K562 (cell line): ENCODE measurements at regions not wholly inside any gene's neighbourhood (a gene's known extent, or its start where the extent isn't known, plus 50 kb on each side); places are given as distances from the start of the nearest gene placed in this dataset.

Experiments used
- ATAC-seq: fragments of 200-7000 bp; cut with Tn5 transposase; 3 replicates; pipeline ENCODE4 v1.9.1; 2020; ENCODE audit warnings: moderate library complexity
- BruUV-seq: library from RNA; stranded (reverse); fragments of 400-500 nt; replicated peaks from 2 replicates; lab custom pipeline; 2021; lab: Mats Ljungman, UMichigan
- CTCF ChIA-PET: fragments of 300-600 bp; formaldehyde crosslinking; extraction: SDS; loops from one replicate; lab custom pipeline; 2021; ENCODE audit warnings: low intra/inter-chr PET ratio; lab: Yijun Ruan, JAX
- POLR2A ChIA-PET: fragments of 300-600, 350-650 bp; sonication (Branson Sonifier 250); formaldehyde crosslinking; extraction: SDS; loops from one replicate; lab custom pipeline; 2021; ENCODE audit warnings: antibody characterized with exemption, inconsistent platforms; lab: Yijun Ruan, JAX
- DNase-seq, 4 experiments: peaks; one replicate each; pipeline versions ENCODE4 v3.0.0 to v3.0.0-alpha.2; 2011 to 2018; ENCODE audit warnings: low spot score in 3 of 4, mixed read lengths in 3 of 4; ENCODE audit errors: extremely low read depth in 1 of 4
- FAIRE-seq: peaks from 2 replicates; lab custom pipeline; 2011; peaks lifted over from hg19 to GRCh38; lab: Jason Lieb, UNC
- H2AFZ ChIP-seq: 2 replicates; pipeline ENCODE4 v1.6.0; 2011; ENCODE audit warnings: low read depth, low read length, control low read depth, inconsistent platforms
- H3K27ac ChIP-seq: fragments of 200-600 bp; 3 replicates; pipeline ENCODE4 v1.8.0; 2011; ENCODE audit warnings: low read depth, mild to moderate bottlenecking, control low read depth, inconsistent platforms, low read length, moderate library complexity, mixed read lengths; ENCODE audit errors: extremely low read depth
- H3K27me3 ChIP-seq, 2 experiments: fragments of 300-600 bp in 1 of 2; 2 replicates in 1 of 2; 3 replicates in 1 of 2; pipeline versions ENCODE4 v1.6.0 to v1.8.0; 2011; ENCODE audit warnings: inconsistent platforms in 2 of 2, low read length in 2 of 2, mild to moderate bottlenecking in 1 of 2, mixed read lengths in 1 of 2, moderate library complexity in 1 of 2; ENCODE audit not compliant: control insufficient read depth in 2 of 2, insufficient read depth in 2 of 2
- H3K36me3 ChIP-seq: fragments of 300-600 bp; 3 replicates; pipeline ENCODE4 v1.8.0; 2011; ENCODE audit warnings: mild to moderate bottlenecking, low read length, inconsistent platforms; ENCODE audit not compliant: control insufficient read depth, insufficient read depth
- H3K4me1 ChIP-seq, 2 experiments: fragments of 200-600 bp in 1 of 2; replicated peaks in 1 of 2; 2 replicates in 1 of 2; 3 replicates in 1 of 2; pipeline versions ENCODE4 v1.5.1 to v1.8.0; 2011; ENCODE audit warnings: inconsistent platforms in 2 of 2, low read length in 2 of 2, mild to moderate bottlenecking in 1 of 2, mixed read lengths in 1 of 2, moderate library complexity in 1 of 2; ENCODE audit not compliant: control insufficient read depth in 2 of 2, insufficient read depth in 2 of 2
- H3K4me2 ChIP-seq: 2 replicates; pipeline ENCODE4 v1.6.1; 2011; ENCODE audit warnings: low read length, control low read depth, inconsistent platforms, mixed read lengths; ENCODE audit not compliant: insufficient read depth
- H3K4me3 ChIP-seq: fragments of 200-600 bp; sonication (generic), shearing (Covaris generic); 2 replicates; pipeline ENCODE4 v1.5.1; 2016; ENCODE audit warnings: control low read depth, inconsistent platforms
- H3K79me2 ChIP-seq: fragments of 200-600 bp; 3 replicates; pipeline ENCODE4 v1.8.0; 2011; ENCODE audit warnings: low read length, inconsistent platforms; ENCODE audit not compliant: control insufficient read depth, insufficient read depth
- H3K9ac ChIP-seq, 2 experiments: 2 replicates each; pipeline versions ENCODE4 v1.6.0 to v1.6.1; 2011; ENCODE audit warnings: low read depth in 2 of 2, low read length in 2 of 2, control low read depth in 1 of 2, inconsistent platforms in 1 of 2, mild to moderate bottlenecking in 1 of 2, mixed read lengths in 1 of 2; ENCODE audit not compliant: insufficient read depth in 1 of 2
- H3K9me1 ChIP-seq: one replicate; pipeline ENCODE4 v1.6.0; 2011; ENCODE audit warnings: inconsistent platforms, mild to moderate bottlenecking, low read length, moderate library complexity; ENCODE audit not compliant: control insufficient read depth, insufficient read depth
- H3K9me3 ChIP-seq: replicated peaks from 2 replicates; pipeline ENCODE4 v1.5.1; 2011; ENCODE audit warnings: low read depth, low read length, inconsistent platforms; ENCODE audit not compliant: control insufficient read depth, insufficient read depth
- H4K20me1 ChIP-seq: replicated peaks from 2 replicates; pipeline ENCODE4 v1.6.1; 2011; ENCODE audit warnings: low read length, inconsistent platforms, mixed read lengths; ENCODE audit not compliant: control insufficient read depth, insufficient read depth
- ATF1 ChIP-seq, 2 experiments: fragments of 450-650 bp in 1 of 2; IDR thresholded peaks; 2 replicates each; pipeline ENCODE4 v1.6.1; 2016; ENCODE audit warnings: missing compliant biosample characterization in 1 of 2, missing genetic modification characterization in 1 of 2
- BACH1 ChIP-seq: fragments of 200-800 bp; sonication (Bioruptor generic); IDR thresholded peaks from 2 replicates; pipeline ENCODE4 v1.6.1; 2016; ENCODE audit warnings: missing genetic modification characterization, missing compliant biosample characterization
- ELF1 ChIP-seq: fragments of 200-800 bp; sonication (Bioruptor generic); IDR thresholded peaks from 2 replicates; pipeline ENCODE4 v1.6.1; 2016; ENCODE audit warnings: missing genetic modification characterization, missing compliant biosample characterization
- ESRRB ChIP-seq: fragments of 250-450 bp; sonication (Bioruptor Pico); IDR thresholded peaks from 2 replicates; pipeline ENCODE4 v1.5.0; 2020; ENCODE audit warnings: mild to moderate bottlenecking, moderate library complexity, borderline replicate concordance
- FOXA3 ChIP-seq, 2 experiments: fragments of 450-650 bp in 1 of 2; sonication (generic) in 1 of 2; formaldehyde crosslinking; IDR thresholded peaks in 1 of 2; conservative IDR thresholded peaks in 1 of 2; 2 replicates each; pipeline versions ENCODE4 v1.4.0 to v1.8.0; 2020 to 2022; ENCODE audit warnings: mild to moderate bottlenecking in 2 of 2, missing genetic modification reagents in 1 of 2
- ILF3 ChIP-seq: fragments of 450-650 bp; IDR thresholded peaks from 2 replicates; pipeline ENCODE4 v1.6.1; 2018; ENCODE audit warnings: antibody characterized with exemption, mild to moderate bottlenecking, moderate library complexity, borderline replicate concordance
- LCOR ChIP-seq: sonication (generic); formaldehyde crosslinking; IDR thresholded peaks from 2 replicates; pipeline ENCODE4 v1.8.0; 2022; ENCODE audit warnings: mild to moderate bottlenecking, missing genetic modification reagents
- NCOA4 ChIP-seq: fragments of 450-650 bp; IDR thresholded peaks from 2 replicates; pipeline ENCODE4 v1.6.1; 2018; ENCODE audit warnings: mild to moderate bottlenecking; ENCODE audit not compliant: partially characterized antibody
- NONO ChIP-seq, 2 experiments: fragments of 200-400 bp in 1 of 2; fragments of 450-650 bp in 1 of 2; formaldehyde crosslinking in 1 of 2; IDR thresholded peaks; 2 replicates each; pipeline ENCODE4 v1.6.1; 2017; ENCODE audit warnings: low read depth in 2 of 2, mild to moderate bottlenecking in 2 of 2, moderate library complexity in 2 of 2, low read length in 1 of 2
- POLR2B ChIP-seq: fragments of 450-650 bp; IDR thresholded peaks from 2 replicates; pipeline ENCODE4 v1.6.1; 2018; ENCODE audit warnings: low read depth; ENCODE audit not compliant: partially characterized antibody
- PYGO2 ChIP-seq: fragments of 450-650 bp; IDR thresholded peaks from 2 replicates; pipeline ENCODE4 v1.6.1; 2016; ENCODE audit warnings: mild to moderate bottlenecking, missing genetic modification characterization, moderate library complexity, missing compliant biosample characterization
- RBM25 ChIP-seq: fragments of 200-400 bp; formaldehyde crosslinking; IDR thresholded peaks from 2 replicates; pipeline ENCODE4 v1.6.1; 2018; ENCODE audit warnings: low read length, low read depth, moderate library complexity; ENCODE audit not compliant: severe bottlenecking
- SNRNP70 ChIP-seq: fragments of 200-400 bp; formaldehyde crosslinking; optimal IDR thresholded peaks from 2 replicates; pipeline ENCODE3; 2017; ENCODE audit warnings: low read depth, low read length
- SRSF7 ChIP-seq: fragments of 200-400 bp; formaldehyde crosslinking; optimal IDR thresholded peaks from 2 replicates; pipeline ENCODE3; 2017; ENCODE audit warnings: mild to moderate bottlenecking, low read depth, low read length
- ZNF24 ChIP-seq: fragments of 450-650 bp; IDR thresholded peaks from 2 replicates; pipeline ENCODE4 v1.6.1; 2016
- ZNF79 ChIP-seq: fragments of 250-450 bp; sonication (Bioruptor Pico); IDR thresholded peaks from 2 replicates; pipeline ENCODE4 v1.4.0; 2020; ENCODE audit warnings: low read depth, mild to moderate bottlenecking, moderate library complexity
- ZSCAN29 ChIP-seq: fragments of 450-650 bp; IDR thresholded peaks from 2 replicates; pipeline ENCODE4 v1.6.1; 2017
- WGBS: fragments of 100-300 bp; shearing (Covaris generic); methylation state at CpG from one replicate; pipeline ENCODE4 v1.1.6; 2016; ENCODE audit warnings: low coverage, mixed read lengths; ENCODE audit not compliant: insufficient coverage; ENCODE audit errors: missing lambda C conversion rate; 5-methylcytosine and 5-hydroxymethylcytosine counted together
- in situ Hi-C: fragments of 300-500 bp; cut with MboI; formaldehyde crosslinking; loops from 4 replicates; pipeline ENCODE4 v1.15.0; 2018; ENCODE audit warnings: inconsistent platforms, mixed read lengths
- intact Hi-C: fragments of 100-400 bp; cut with micrococcal nuclease; formaldehyde crosslinking; loops from 2 replicates; pipeline ENCODE4 v1.14.2; 2022
- TF ChIP-seq, protein P1 (sequence below): fragments of 250-450 bp; sonication (Bioruptor Pico); IDR thresholded peaks from 2 replicates; pipeline ENCODE4 v1.5.0; 2022; ENCODE audit warnings: mild to moderate bottlenecking
- TF ChIP-seq, protein P2 (sequence below), 2 experiments: fragments of 450-650 bp in 1 of 2; sonication (generic) in 1 of 2; formaldehyde crosslinking in 1 of 2; IDR thresholded peaks in 1 of 2; conservative IDR thresholded peaks in 1 of 2; 2 replicates each; pipeline versions ENCODE4 v1.6.1 to v1.8.1; 2016 to 2023; ENCODE audit warnings: mild to moderate bottlenecking in 2 of 2, moderate library complexity in 2 of 2, inconsistent platforms in 1 of 2, missing genetic modification reagents in 1 of 2

DNA sequence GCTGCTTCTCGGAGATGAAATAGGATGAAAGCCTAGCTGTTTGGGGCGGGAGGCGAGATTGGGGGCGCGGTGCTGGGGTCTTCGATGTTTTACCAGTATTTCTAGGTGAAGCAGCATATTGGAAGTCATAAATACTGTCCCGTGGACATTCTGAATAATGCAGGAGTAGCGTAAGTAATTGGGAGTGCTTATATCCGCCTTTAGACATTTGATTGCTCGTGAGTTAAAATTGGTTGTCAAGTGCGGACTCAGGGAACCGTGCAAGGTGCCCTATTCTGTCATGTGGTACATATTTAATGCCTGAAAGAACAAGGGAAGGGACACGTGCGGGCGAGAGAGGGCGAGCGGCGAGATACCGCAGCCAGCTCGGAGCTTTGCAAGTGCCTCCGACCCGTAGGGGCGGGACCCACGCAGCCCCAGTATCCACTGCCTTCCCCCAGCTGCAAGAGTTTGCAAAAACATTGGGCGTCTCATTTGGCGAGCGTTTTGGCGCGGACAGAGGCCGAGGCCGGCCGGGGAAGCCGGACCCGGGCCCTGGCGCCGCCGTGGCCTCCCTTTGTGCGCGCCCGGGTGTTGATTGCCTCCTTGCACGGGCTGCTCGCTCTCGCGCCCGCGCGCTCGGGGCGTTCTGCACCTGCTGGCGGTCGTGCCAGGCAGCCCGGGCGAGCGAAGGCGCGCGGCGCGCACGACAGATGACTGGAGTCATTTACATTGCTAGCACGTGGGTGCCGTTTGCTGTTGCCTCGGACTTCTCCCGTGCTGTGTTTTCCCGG lies 849.8 kb upstream of the RBFOX1 start:
- no TSS peak for BruUV-seq
- Histone ChIP-seq H3K79me2 (no peaks in the 10 kb centered on the region), H3K9me1 (no peaks in the 10 kb centered on the region), H3K4me3 (no peak overlapping the region), H3K4me2 (no peak overlapping the region), H3K4me1 (peaks cover 0 to 5% of the 10 kb centered on the region in 2 experiments; a peak in 2 of 5 replicates), H3K9me3 (no peaks in the 10 kb centered on the region), H4K20me1 (0 out of 2 replicates have a peak, but pooled peaks cover 3% of the 10 kb centered on the region), H3K36me3 (no peaks in the 10 kb centered on the region), H2AFZ (no peak overlapping the region), H3K27ac (no peak overlapping the region), H3K9ac (no peak overlapping the region), H3K27me3 (peaks cover 2 to 10% of the 10 kb centered on the region in 2 experiments; a peak in 3 of 5 replicates)
- ChIA-PET POLR2A (no interaction called here), CTCF (no interaction called here)
- FAIRE-seq (no peak), DNase-seq (no peak), ATAC-seq (no peak)
- WGBS: 7% methylated on average over 52 of the region's 65 CpGs
- no peak for TF ChIP-seq BACH1 (tag)
- no peak for TF ChIP-seq LCOR
- TF ChIP-seq NCOA4: no peak
- TF ChIP-seq ZNF24: no peak
- no peak for TF ChIP-seq ELF1 (tag)
- no peak for TF ChIP-seq ILF3
- no peak for TF ChIP-seq RBM25
- no peak for TF ChIP-seq FOXA3 (CRISPR knock-in tag; conservative IDR thresholded peaks at IDR 0.05 in 1 of 2, IDR thresholded peaks at IDR 0.05 in 1 of 2)
- no peak for TF ChIP-seq POLR2B
- TF ChIP-seq ATF1 (CRISPR knock-in tag; IDR thresholded peaks at IDR 0.05): no peak
- TF ChIP-seq ATF1 (tag; IDR thresholded peaks at IDR 0.05): no peak
- no peak for TF ChIP-seq ZSCAN29
- TF ChIP-seq ESRRB (CRISPR knock-in tag): no peak
- TF ChIP-seq, protein P1, sequence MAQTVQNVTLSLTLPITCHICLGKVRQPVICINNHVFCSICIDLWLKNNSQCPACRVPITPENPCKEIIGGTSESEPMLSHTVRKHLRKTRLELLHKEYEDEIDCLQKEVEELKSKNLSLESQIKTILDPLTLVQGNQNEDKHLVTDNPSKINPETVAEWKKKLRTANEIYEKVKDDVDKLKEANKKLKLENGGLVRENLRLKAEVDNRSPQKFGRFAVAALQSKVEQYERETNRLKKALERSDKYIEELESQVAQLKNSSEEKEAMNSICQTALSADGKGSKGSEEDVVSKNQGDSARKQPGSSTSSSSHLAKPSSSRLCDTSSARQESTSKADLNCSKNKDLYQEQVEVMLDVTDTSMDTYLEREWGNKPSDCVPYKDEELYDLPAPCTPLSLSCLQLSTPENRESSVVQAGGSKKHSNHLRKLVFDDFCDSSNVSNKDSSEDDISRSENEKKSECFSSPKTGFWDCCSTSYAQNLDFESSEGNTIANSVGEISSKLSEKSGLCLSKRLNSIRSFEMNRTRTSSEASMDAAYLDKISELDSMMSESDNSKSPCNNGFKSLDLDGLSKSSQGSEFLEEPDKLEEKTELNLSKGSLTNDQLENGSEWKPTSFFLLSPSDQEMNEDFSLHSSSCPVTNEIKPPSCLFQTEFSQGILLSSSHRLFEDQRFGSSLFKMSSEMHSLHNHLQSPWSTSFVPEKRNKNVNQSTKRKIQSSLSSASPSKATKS (CRISPR knock-in tag): no peak
- no peak for TF ChIP-seq SNRNP70
- no peak for TF ChIP-seq PYGO2 (tag)
- TF ChIP-seq SRSF7: no peak
- no peak for TF ChIP-seq NONO (IDR thresholded peaks at IDR 0.05; ENCODE audit: low read depth in 2 of 2, low read length in 1 of 2)
- TF ChIP-seq, protein P2, sequence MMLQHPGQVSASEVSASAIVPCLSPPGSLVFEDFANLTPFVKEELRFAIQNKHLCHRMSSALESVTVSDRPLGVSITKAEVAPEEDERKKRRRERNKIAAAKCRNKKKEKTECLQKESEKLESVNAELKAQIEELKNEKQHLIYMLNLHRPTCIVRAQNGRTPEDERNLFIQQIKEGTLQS (IDR thresholded peaks at IDR 0.05): no peak
- TF ChIP-seq, protein P2 (CRISPR knock-in tag; conservative IDR thresholded peaks at IDR 0.05): no peak
- TF ChIP-seq ZNF79 (CRISPR knock-in tag): no peak
- in situ Hi-C loops (no loop called here), intact Hi-C loops (no loop called here)
